Karpas-422 (cell line): ENCODE measurements at regions not wholly inside any gene's neighbourhood (a gene's known extent, or its start where the extent isn't known, plus 50 kb on each side); places are given as distances from the start of the nearest gene placed in this dataset.

Experiments used
- DNase-seq: peaks from one replicate; pipeline ENCODE4 v3.0.0-alpha.2; 2015
- H2AFZ ChIP-seq: fragments of 200-600 bp; sonication (generic); 2 replicates; pipeline ENCODE4 v1.6.1; 2014; ENCODE audit warnings: antibody characterized with exemption, low read length, mixed read lengths
- H3K27ac ChIP-seq: fragments of 200-600 bp; sonication (generic); 2 replicates; pipeline ENCODE4 v1.5.1; 2014; ENCODE audit warnings: mild to moderate bottlenecking, low read length, moderate library complexity
- H3K27me3 ChIP-seq: fragments of 200-600 bp; sonication (generic); 2 replicates; pipeline ENCODE4 v1.6.1; 2014; ENCODE audit warnings: low read length, mixed read lengths
- H3K36me3 ChIP-seq: fragments of 200-600 bp; sonication (generic); 2 replicates; pipeline ENCODE4 v1.6.1; 2014; ENCODE audit warnings: low read length, mixed read lengths; ENCODE audit not compliant: insufficient read depth
- H3K4me1 ChIP-seq: fragments of 200-600 bp; sonication (generic); 2 replicates; pipeline ENCODE4 v1.6.1; 2014; ENCODE audit warnings: mild to moderate bottlenecking, low read length, mixed read lengths
- H3K4me2 ChIP-seq: fragments of 200-600 bp; sonication (generic); 2 replicates; pipeline ENCODE4 v1.6.1; 2014; ENCODE audit warnings: low read length, low read depth, mild to moderate bottlenecking; ENCODE audit not compliant: poor library complexity, severe bottlenecking
- H3K4me3 ChIP-seq: fragments of 200-600 bp; sonication (generic); 2 replicates; pipeline ENCODE4 v1.5.1; 2014; ENCODE audit warnings: mild to moderate bottlenecking, antibody characterized with exemption, low read length, mixed read lengths
- H3K79me2 ChIP-seq: fragments of 200-600 bp; sonication (generic); 2 replicates; pipeline ENCODE4 v1.6.1; 2014; ENCODE audit warnings: mild to moderate bottlenecking, low read length, mixed read lengths
- H3K9ac ChIP-seq: fragments of 200-600 bp; sonication (generic); 2 replicates; pipeline ENCODE4 v1.6.0; 2014; ENCODE audit warnings: low read length
- H3K9me2 ChIP-seq: fragments of 200-600 bp; sonication (generic), shearing (Covaris generic); replicated peaks from 2 replicates; pipeline ENCODE4 v1.6.0; 2014; ENCODE audit warnings: mild to moderate bottlenecking, low read length, moderate library complexity; ENCODE audit not compliant: insufficient read depth
- H3K9me3 ChIP-seq: fragments of 300-700, 200-600 bp; sonication (generic); 2 replicates; pipeline ENCODE4 v1.6.1; 2014; ENCODE audit warnings: low read length, mixed read lengths
- H4K20me1 ChIP-seq: fragments of 200-600 bp; sonication (generic); 2 replicates; pipeline ENCODE4 v1.6.1; 2014; ENCODE audit warnings: mild to moderate bottlenecking, antibody characterized with exemption, low read length, low read depth; ENCODE audit not compliant: insufficient read depth

GRCh38 chr12:31822761-31823160 is 93.9 kb upstream of the AMN1 start:
- no peak overlapping the region for H3K27ac ChIP-seq
- H2AFZ ChIP-seq: no peak overlapping the region
- H3K36me3 ChIP-seq: no peaks in the 10 kb centered on the region
- no peaks in the 10 kb centered on the region for H3K9me3 ChIP-seq
- H3K79me2 ChIP-seq: no peaks in the 10 kb centered on the region
- H3K9me2 ChIP-seq: no peaks in the 10 kb centered on the region
- no peak overlapping the region for H3K9ac ChIP-seq
- no peaks in the 10 kb centered on the region for H4K20me1 ChIP-seq
- no peaks in the 10 kb centered on the region for H3K4me1 ChIP-seq
- no peaks in the 10 kb centered on the region for H3K27me3 ChIP-seq
- no peak overlapping the region for H3K4me3 ChIP-seq
- no peak overlapping the region for H3K4me2 ChIP-seq
- DNase-seq: no peak

DNA sequence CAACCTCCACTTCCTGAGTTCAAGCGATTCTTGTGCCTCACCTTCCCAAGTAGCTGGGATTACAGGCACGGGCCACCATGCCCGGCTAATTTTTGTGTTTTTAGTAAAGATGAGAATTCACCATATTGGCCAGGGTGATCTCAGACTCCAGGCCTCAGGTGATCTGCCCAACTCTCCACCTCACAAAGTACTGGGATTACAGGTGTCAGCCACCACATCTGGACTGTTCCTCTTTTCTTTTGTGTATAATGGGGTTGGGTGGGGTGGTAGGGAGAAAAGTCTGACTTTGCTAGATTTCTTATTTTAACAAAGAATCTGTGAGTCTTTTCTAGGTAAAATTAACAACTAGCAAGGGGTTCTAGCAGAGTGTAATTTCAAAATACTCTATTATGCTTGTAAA is 92.7 kb upstream of the AMN1 start:
- H3K9me3 ChIP-seq: no peaks in the 10 kb centered on the region
- H3K4me3 ChIP-seq: no peak overlapping the region
- DNase-seq: no peak
- H4K20me1 ChIP-seq: no peaks in the 10 kb centered on the region
- no peaks in the 10 kb centered on the region for H3K9me2 ChIP-seq
- no peak overlapping the region for H3K27ac ChIP-seq
- H3K4me2 ChIP-seq: no peak overlapping the region
- no peak overlapping the region for H3K9ac ChIP-seq
- no peaks in the 10 kb centered on the region for H3K27me3 ChIP-seq
- no peak overlapping the region for H2AFZ ChIP-seq
- no peaks in the 10 kb centered on the region for H3K36me3 ChIP-seq
- no peaks in the 10 kb centered on the region for H3K4me1 ChIP-seq
- H3K79me2 ChIP-seq: no peaks in the 10 kb centered on the region

DNA sequence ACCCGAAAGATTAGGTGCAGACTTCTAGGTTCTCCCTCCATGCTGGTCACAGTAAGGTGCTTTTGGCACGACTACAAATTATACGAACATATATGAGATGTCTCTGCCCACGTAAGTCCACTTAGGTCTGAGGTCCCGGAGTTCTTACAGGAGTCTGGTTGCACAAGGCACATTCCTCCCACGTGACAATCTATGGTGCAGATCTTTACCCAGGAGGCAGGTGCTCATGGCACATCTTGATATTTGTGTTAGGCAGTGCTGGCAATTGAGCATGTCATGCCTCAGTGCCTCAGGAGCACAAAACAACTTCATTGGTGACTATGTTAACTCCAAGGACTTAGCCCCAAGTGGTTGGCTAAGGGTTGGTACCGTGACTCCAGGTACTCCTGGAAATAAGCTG is 92.0 kb upstream of the AMN1 start:
- Histone ChIP-seq H3K4me3 (no peak overlapping the region), H3K4me2 (no peak overlapping the region), H2AFZ (no peak overlapping the region), H4K20me1 (no peaks in the 10 kb centered on the region), H3K79me2 (no peaks in the 10 kb centered on the region), H3K9me3 (no peaks in the 10 kb centered on the region), H3K27ac (no peak overlapping the region), H3K27me3 (no peaks in the 10 kb centered on the region), H3K9ac (no peak overlapping the region), H3K4me1 (no peaks in the 10 kb centered on the region), H3K9me2 (no peaks in the 10 kb centered on the region), H3K36me3 (no peaks in the 10 kb centered on the region)
- DNase-seq: no peak

DNA sequence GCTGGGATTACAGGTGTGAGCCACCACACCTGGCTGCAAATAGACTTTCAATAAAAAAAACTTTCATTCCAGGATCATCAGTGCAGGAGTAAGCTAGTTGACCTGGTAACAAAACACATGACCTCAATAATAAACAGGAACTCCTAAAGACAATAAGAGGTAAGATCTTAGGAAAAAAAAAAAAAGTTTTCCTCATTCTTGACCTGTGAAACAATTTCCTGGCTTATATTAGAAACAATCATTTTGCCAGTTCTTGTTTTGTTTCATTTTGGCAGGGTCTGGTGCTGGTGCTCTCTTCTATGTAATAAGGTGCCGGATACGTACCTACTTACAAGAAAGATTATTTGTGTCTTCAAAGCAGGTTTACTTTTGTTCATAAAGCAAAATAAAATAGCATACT is 90.6 kb upstream of the AMN1 start:
- H3K9ac ChIP-seq: no peak overlapping the region
- no peak overlapping the region for H2AFZ ChIP-seq
- H3K9me3 ChIP-seq: no peaks in the 10 kb centered on the region
- H3K36me3 ChIP-seq: no peaks in the 10 kb centered on the region
- H3K4me2 ChIP-seq: no peak overlapping the region
- no peak overlapping the region for H3K27ac ChIP-seq
- no peaks in the 10 kb centered on the region for H4K20me1 ChIP-seq
- DNase-seq: no peak
- no peak overlapping the region for H3K4me3 ChIP-seq
- H3K79me2 ChIP-seq: no peaks in the 10 kb centered on the region
- H3K27me3 ChIP-seq: no peaks in the 10 kb centered on the region
- H3K9me2 ChIP-seq: no peaks in the 10 kb centered on the region
- no peaks in the 10 kb centered on the region for H3K4me1 ChIP-seq

DNA sequence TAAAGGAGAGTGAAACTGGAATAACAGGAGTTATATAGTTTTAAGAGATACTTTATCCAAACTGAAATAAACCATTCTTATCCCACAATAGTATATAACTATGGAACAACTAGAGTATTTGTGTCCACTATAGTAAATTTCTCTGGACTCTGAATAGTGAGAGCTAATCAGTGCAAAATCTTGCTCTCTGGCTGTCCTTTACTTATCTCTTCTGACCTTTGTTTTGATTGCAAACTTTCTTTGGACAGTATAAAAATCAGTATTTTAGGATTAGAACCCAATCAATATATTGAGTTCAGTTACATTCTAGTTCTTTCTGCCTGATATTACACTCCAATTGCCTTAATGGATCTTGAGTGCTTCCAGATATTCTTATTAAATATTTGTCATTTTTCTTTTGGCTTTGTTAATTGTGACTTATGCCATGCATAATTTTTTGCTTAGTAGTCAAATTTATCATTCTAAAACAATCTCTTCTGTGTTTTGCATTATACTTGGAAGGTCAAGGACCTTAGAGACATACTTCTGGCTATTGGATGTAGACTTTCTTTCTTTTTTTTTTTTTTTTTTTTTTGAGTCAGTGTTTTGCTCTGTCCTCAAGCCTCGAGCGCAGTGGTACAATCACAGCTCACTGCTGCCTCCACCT is 89.9 kb upstream of the AMN1 start:
- Histone ChIP-seq H3K9me3 (no peaks in the 10 kb centered on the region), H3K9ac (no peak overlapping the region), H3K4me3 (no peak overlapping the region), H2AFZ (no peak overlapping the region), H3K4me2 (no peak overlapping the region), H3K27me3 (no peaks in the 10 kb centered on the region), H3K4me1 (no peaks in the 10 kb centered on the region), H3K79me2 (no peaks in the 10 kb centered on the region), H3K27ac (no peak overlapping the region), H3K36me3 (no peaks in the 10 kb centered on the region), H3K9me2 (no peaks in the 10 kb centered on the region), H4K20me1 (no peaks in the 10 kb centered on the region)
- DNase-seq: no peak

DNA sequence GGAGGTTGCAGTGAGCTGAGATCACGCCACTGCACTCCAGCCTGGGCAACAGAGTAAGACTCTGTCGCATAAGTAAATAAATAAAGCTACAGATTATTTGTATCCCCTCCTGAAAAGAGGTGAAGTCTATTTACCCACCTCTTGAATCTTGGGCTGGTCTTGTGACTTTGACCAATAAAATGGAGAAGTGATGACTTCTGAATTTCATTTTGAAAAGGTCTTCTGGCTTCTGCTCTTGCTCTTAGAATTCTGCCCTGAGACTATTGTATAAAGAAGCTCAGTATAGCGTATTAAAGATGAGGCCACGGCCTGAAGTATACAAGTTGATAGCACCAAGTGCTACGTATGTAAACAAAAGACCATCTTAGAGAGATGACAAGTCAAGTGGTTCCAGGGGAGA is 88.3 kb upstream of the AMN1 start:
- H2AFZ ChIP-seq: no peak overlapping the region

DNA sequence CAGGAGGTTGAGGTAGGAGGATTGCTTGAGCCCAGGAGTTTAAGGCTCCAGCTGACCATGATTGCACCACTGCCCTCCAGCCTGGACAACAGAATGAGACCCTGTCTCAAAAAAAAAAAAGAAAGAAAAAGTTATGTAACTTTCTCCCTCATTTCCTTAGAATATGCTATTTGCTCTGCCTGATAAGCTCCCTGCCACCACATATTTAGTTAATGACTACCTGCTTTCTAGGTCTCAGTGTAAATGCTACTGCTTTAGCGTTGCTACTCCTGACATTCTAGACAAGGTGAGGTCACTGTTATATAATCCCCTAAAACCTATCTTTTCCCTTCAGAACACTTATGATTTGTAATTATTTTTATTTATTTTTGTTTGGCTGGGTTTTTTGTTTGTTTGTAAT is 86.3 kb upstream of the AMN1 start:
- no peak overlapping the region for H3K4me3 ChIP-seq
- H3K27me3 ChIP-seq: no peaks in the 10 kb centered on the region
- no peaks in the 10 kb centered on the region for H3K4me1 ChIP-seq
- H3K27ac ChIP-seq: no peak overlapping the region
- H3K79me2 ChIP-seq: no peaks in the 10 kb centered on the region
- no peak overlapping the region for H2AFZ ChIP-seq
- H3K36me3 ChIP-seq: no peaks in the 10 kb centered on the region
- no peaks in the 10 kb centered on the region for H3K9me3 ChIP-seq
- no peak overlapping the region for H3K9ac ChIP-seq
- no peak overlapping the region for H3K4me2 ChIP-seq
- H3K9me2 ChIP-seq: no peaks in the 10 kb centered on the region
- H4K20me1 ChIP-seq: no peaks in the 10 kb centered on the region
- DNase-seq: no peak

More for the DNA sequence above, 88.3 kb upstream of the AMN1 start:
- no peak overlapping the region for H3K4me2 ChIP-seq
- no peak for DNase-seq
- H3K9me2 ChIP-seq: no peaks in the 10 kb centered on the region
- no peak overlapping the region for H3K27ac ChIP-seq
- no peaks in the 10 kb centered on the region for H3K79me2 ChIP-seq
- H3K9ac ChIP-seq: no peak overlapping the region
- no peaks in the 10 kb centered on the region for H3K27me3 ChIP-seq
- no peak overlapping the region for H3K4me3 ChIP-seq
- H3K36me3 ChIP-seq: no peaks in the 10 kb centered on the region
- no peaks in the 10 kb centered on the region for H4K20me1 ChIP-seq
- no peaks in the 10 kb centered on the region for H3K4me1 ChIP-seq
- H3K9me3 ChIP-seq: no peaks in the 10 kb centered on the region

DNA sequence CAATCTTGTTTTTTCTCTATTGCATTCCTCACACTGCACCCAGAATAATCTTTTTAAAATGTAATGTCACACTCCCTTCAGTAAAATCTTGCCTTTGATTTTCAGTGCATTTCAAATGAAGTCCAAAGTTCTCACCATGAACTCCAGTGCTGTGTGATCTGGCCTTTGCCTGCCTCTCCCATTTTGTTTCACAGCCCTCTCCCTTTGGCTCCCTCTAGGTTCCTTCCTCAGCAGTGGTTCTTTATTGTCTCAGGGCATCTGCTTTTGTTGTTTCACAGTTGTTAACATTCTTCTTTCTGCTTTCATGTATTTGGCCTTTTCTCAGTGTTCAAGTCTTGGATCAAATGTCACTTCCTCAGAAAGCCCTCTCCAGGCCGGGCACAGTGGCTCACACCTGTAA is 84.5 kb upstream of the AMN1 start:
- Histone ChIP-seq H3K27me3 (no peaks in the 10 kb centered on the region), H4K20me1 (no peaks in the 10 kb centered on the region), H3K4me3 (no peak overlapping the region), H3K4me2 (no peak overlapping the region), H3K4me1 (peaks cover 4% of the 10 kb centered on the region; the same call in 1 of the 2 replicates), H3K36me3 (no peaks in the 10 kb centered on the region), H3K27ac (no peak overlapping the region), H3K9me2 (no peaks in the 10 kb centered on the region), H3K9me3 (no peaks in the 10 kb centered on the region), H3K9ac (no peak overlapping the region), H2AFZ (no peak overlapping the region), H3K79me2 (no peaks in the 10 kb centered on the region)
- DNase-seq: no peak

DNA sequence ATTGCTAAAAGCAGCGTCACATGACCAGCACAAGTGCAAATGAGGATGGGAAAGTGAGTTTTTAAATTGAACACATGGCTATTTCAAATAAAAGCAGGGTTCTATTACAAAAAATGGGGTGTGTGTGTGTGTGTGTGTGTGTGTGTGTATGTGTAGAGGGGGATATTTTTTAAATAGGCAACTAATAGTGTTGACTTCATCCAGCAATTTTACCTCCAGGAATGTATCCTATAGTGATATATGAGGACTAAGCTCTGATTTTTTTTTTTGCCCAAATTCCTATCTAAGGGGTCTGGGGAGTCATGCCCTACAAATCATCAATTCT is 78.9 kb upstream of the AMN1 start:
- no peak overlapping the region for H3K9ac ChIP-seq
- DNase-seq: no peak
- H2AFZ ChIP-seq: no peak overlapping the region
- H3K4me1 ChIP-seq: peaks cover 4% of the 10 kb centered on the region; the same call in 1 of the 2 replicates
- H4K20me1 ChIP-seq: no peaks in the 10 kb centered on the region
- H3K9me2 ChIP-seq: no peaks in the 10 kb centered on the region
- H3K27me3 ChIP-seq: no peaks in the 10 kb centered on the region
- no peaks in the 10 kb centered on the region for H3K9me3 ChIP-seq
- H3K4me3 ChIP-seq: no peak overlapping the region
- H3K27ac ChIP-seq: no peak overlapping the region
- no peaks in the 10 kb centered on the region for H3K79me2 ChIP-seq
- no peak overlapping the region for H3K4me2 ChIP-seq
- H3K36me3 ChIP-seq: no peaks in the 10 kb centered on the region
